ENCODE measurements at regions not wholly inside any gene's neighbourhood (a gene's known extent, or its start where the extent isn't known, plus 50 kb on each side); places are given as distances from the start of the nearest gene placed in this dataset.

DNA sequence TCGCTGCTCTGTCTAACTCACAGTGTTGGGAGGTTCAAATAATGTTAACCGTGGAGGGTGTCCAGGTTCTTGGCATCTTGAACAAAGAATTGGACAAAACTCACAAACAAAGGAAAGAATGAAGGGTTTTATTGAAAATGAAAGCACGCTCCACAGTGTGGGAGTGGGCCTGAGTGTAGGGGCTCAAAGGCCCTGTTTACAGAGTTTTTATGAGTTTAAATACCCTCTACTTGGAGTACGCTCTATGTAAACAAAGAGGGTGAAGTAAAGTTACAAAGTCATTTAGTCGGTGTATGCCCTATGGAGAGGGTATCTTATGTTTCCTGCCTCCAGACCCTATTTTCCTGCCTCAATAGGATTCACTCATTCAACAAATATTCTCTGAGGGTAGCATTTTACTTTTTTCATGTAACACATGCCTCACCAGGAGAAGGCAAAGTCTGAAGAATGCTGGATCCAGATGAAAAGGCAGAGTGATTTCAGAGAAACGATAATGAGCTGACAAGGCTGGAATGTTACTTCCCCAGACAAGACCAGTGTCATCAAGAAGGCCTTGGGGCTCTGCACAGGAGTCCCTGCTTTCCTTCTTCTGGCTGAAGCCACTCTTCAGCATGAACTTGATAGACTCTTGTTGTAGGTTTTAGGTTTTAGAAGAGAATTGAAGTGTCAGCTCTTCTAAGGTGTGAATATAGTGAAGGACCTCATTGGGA, 163.6 kb downstream of the FAM43A start:
- TF ChIP-seq, protein P1, sequence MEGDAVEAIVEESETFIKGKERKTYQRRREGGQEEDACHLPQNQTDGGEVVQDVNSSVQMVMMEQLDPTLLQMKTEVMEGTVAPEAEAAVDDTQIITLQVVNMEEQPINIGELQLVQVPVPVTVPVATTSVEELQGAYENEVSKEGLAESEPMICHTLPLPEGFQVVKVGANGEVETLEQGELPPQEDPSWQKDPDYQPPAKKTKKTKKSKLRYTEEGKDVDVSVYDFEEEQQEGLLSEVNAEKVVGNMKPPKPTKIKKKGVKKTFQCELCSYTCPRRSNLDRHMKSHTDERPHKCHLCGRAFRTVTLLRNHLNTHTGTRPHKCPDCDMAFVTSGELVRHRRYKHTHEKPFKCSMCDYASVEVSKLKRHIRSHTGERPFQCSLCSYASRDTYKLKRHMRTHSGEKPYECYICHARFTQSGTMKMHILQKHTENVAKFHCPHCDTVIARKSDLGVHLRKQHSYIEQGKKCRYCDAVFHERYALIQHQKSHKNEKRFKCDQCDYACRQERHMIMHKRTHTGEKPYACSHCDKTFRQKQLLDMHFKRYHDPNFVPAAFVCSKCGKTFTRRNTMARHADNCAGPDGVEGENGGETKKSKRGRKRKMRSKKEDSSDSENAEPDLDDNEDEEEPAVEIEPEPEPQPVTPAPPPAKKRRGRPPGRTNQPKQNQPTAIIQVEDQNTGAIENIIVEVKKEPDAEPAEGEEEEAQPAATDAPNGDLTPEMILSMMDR (IDR thresholded peaks at IDR 0.05) = no peak
- no peak for TF ChIP-seq POLR2A (IDR thresholded peaks at IDR 0.05)

All from testis (tissue), 2 donors.